CD4-positive, alpha-beta memory T cell (primary cell): ENCODE measurements at regions not wholly inside any gene's neighbourhood (a gene's known extent, or its start where the extent isn't known, plus 50 kb on each side); places are given as distances from the start of the nearest gene placed in this dataset.

Experiments used
- CTCF ChIA-PET: fragments of 350-600 bp; sonication (Branson Sonifier 250); formaldehyde crosslinking; loops from one replicate; lab custom pipeline; 2021; ENCODE audit warnings: inconsistent platforms; ENCODE audit not compliant: partially characterized antibody; lab: Charles Lee
- POLR2A ChIA-PET: fragments of 350-600 bp; sonication (Branson Sonifier 250); formaldehyde crosslinking; loops from one replicate; lab custom pipeline; 2021; ENCODE audit not compliant: partially characterized antibody; lab: Charles Lee
- DNase-seq, 5 donors: peaks; one replicate each; pipeline versions ENCODE4 v3.0.0 to v3.0.0-alpha.2; 2020 to 2022; ENCODE audit warnings: mixed read lengths in 1 of 5
- H3K27ac ChIP-seq: one replicate; pipeline ENCODE4 v1.7.0; 2013; ENCODE audit warnings: low read depth, low read length
- H3K27me3 ChIP-seq: 2 replicates; pipeline ENCODE4 v1.7.0; 2013; ENCODE audit warnings: mild to moderate bottlenecking, low read length, moderate library complexity; ENCODE audit not compliant: insufficient read depth
- H3K36me3 ChIP-seq: 2 replicates; pipeline ENCODE4 v1.7.0; 2013; ENCODE audit warnings: mild to moderate bottlenecking, low read length, moderate library complexity; ENCODE audit not compliant: insufficient read depth
- H3K4me1 ChIP-seq: 2 replicates; pipeline ENCODE4 v1.7.0; 2013; ENCODE audit warnings: mild to moderate bottlenecking, low read length, moderate library complexity; ENCODE audit not compliant: insufficient read depth
- H3K4me3 ChIP-seq, 2 donors: one replicate each; pipeline ENCODE4 v1.7.0; 2013; ENCODE audit warnings: low read length in 2 of 2, mild to moderate bottlenecking in 1 of 2
- H3K9me3 ChIP-seq, 2 donors: one replicate each; pipeline ENCODE4 v1.7.0; 2013; ENCODE audit warnings: low read length in 2 of 2, control low read depth in 1 of 2; ENCODE audit not compliant: control insufficient read depth in 1 of 2
- H3K27ac Mint-ChIP-seq, 7 donors: one replicate each; pipeline ENCODE4 v1.8.0; 2020 to 2021; ENCODE audit warnings: mixed read lengths in 7 of 7, mild to moderate bottlenecking in 6 of 7, inconsistent platforms in 3 of 7, moderate library complexity in 3 of 7
- H3K27me3 Mint-ChIP-seq, 2 donors: one replicate each; pipeline ENCODE4 v1.8.0; 2020 to 2021; ENCODE audit warnings: mixed read lengths in 2 of 2
- H3K36me3 Mint-ChIP-seq, 2 donors: one replicate each; pipeline ENCODE4 v1.8.0; 2020 to 2021; ENCODE audit warnings: mixed read lengths in 2 of 2, inconsistent platforms in 1 of 2, mild to moderate bottlenecking in 1 of 2
- H3K4me1 Mint-ChIP-seq, 4 donors: one replicate each; pipeline ENCODE4 v1.8.0; 2020 to 2021; ENCODE audit warnings: mixed read lengths in 4 of 4, mild to moderate bottlenecking in 1 of 4
- H3K4me3 Mint-ChIP-seq, 8 donors: one replicate each; pipeline ENCODE4 v1.8.0; 2020 to 2021; ENCODE audit warnings: mixed read lengths in 8 of 8, mild to moderate bottlenecking in 7 of 8, moderate library complexity in 6 of 8, inconsistent platforms in 3 of 8
- H3K9me3 Mint-ChIP-seq, 8 donors: one replicate each; pipeline ENCODE4 v1.8.0; 2020 to 2021; ENCODE audit warnings: mixed read lengths in 8 of 8, mild to moderate bottlenecking in 5 of 8, inconsistent platforms in 3 of 8, moderate library complexity in 1 of 8
- intact Hi-C: fragments of 100-400 bp; cut with micrococcal nuclease; formaldehyde crosslinking; loops from one replicate; pipeline ENCODE4 v1.15.1; 2023

DNA sequence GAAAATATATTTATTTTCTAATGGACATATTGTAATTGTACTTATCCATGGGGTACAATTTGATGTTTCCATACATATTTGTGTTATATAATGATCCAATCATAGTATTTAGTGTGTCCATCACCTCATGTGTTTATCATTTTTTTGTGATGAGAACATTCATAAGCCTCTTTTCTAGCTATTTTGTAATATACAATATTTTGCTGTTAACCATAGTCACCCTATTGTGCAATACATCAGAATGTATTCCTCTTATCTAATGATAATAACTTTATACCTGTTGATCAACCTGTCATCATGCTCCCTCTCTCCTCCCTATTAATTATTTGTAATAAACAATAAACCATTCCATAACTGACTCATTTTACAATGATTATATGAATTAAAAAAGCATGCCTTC is 93.2 kb downstream of the ISL1 start:
- no peaks in the 10 kb centered on the region for H3K36me3 ChIP-seq
- H3K27ac Mint-ChIP-seq, result no peak overlapping the region
- no peaks in the 10 kb centered on the region for H3K27me3 Mint-ChIP-seq
- no peaks in the 10 kb centered on the region for H3K27me3 ChIP-seq
- POLR2A ChIA-PET, result no interaction called here
- CTCF ChIA-PET, result no interaction called here
- intact Hi-C loops, result no loop called here
- no peaks in the 10 kb centered on the region for H3K4me1 Mint-ChIP-seq
- H3K36me3 Mint-ChIP-seq, result no peaks in the 10 kb centered on the region
- no peak overlapping the region for H3K27ac ChIP-seq
- no peak overlapping the region for H3K4me3 ChIP-seq
- peaks cover 0 to 4% (median 2%) of the 10 kb centered on the region in 8 donors for H3K9me3 Mint-ChIP-seq
- H3K4me1 ChIP-seq, result no peaks in the 10 kb centered on the region
- no peak for DNase-seq
- H3K4me3 Mint-ChIP-seq, result no peak overlapping the region
- no peaks in the 10 kb centered on the region for H3K9me3 ChIP-seq

DNA sequence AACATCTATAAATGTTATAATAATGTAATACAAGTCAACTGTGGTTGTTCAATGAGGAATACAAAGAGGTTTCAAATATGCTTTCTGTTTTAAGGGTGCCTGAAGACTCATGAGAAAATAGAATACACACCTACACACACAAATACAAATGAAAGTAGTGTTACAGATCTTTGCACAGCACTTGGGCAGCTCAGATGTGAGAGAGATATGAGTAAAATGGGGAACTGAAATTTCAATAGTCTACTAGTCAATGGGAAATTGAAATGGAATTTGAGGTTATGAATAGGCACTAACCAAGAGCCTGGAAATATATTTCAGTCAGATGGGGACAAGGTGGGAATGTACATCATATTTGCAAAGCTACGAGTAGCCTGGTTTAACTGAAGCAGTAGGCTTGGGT is 96.6 kb downstream of the ISL1 start:
- Mint-ChIP-seq H3K36me3 (no peaks in the 10 kb centered on the region), H3K4me3 (no peak overlapping the region), H3K4me1 (no peaks in the 10 kb centered on the region), H3K27me3 (no peaks in the 10 kb centered on the region), H3K27ac (no peak overlapping the region), H3K9me3 (peaks cover 2 to 19% (median 5%) of the 10 kb centered on the region in 8 donors)
- no peaks in the 10 kb centered on the region for H3K27me3 ChIP-seq
- DNase-seq, result no peak
- POLR2A ChIA-PET, result no interaction called here
- no peak overlapping the region for H3K27ac ChIP-seq
- CTCF ChIA-PET, result no interaction called here
- H3K4me1 ChIP-seq, result no peaks in the 10 kb centered on the region
- H3K36me3 ChIP-seq, result no peaks in the 10 kb centered on the region
- no peaks in the 10 kb centered on the region for H3K9me3 ChIP-seq
- intact Hi-C loops, result no loop called here
- H3K4me3 ChIP-seq, result no peak overlapping the region

DNA sequence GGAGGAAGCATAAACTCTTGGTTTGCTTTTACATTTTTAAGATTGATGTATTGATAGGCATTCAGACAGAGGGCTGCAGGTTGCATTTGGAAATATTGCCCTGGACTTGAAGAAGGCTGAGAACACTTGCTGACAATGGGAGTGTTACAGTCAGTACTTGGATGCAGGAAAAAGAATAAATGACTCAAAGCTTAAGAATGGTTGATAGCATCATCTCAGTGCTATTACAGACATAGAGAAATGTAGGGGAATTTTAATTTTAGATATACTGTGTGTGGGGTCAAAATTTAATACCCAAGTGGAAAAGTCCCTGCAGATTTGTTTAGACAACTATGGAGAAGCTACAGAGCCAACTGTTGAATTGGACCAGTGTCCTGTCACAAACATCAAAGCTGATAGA is 101.1 kb downstream of the ISL1 start:
- no peak overlapping the region for H3K4me3 ChIP-seq
- H3K9me3 ChIP-seq, result no peaks in the 10 kb centered on the region
- CTCF ChIA-PET, result no interaction called here
- Mint-ChIP-seq H3K4me1 (no peaks in the 10 kb centered on the region), H3K36me3 (no peaks in the 10 kb centered on the region), H3K27ac (no peak overlapping the region), H3K9me3 (peaks cover 0 to 17% (median 7%) of the 10 kb centered on the region in 8 donors), H3K27me3 (no peaks in the 10 kb centered on the region), H3K4me3 (no peak overlapping the region)
- intact Hi-C loops, result no loop called here
- no peaks in the 10 kb centered on the region for H3K4me1 ChIP-seq
- H3K27me3 ChIP-seq, result no peaks in the 10 kb centered on the region
- POLR2A ChIA-PET, result no interaction called here
- DNase-seq, result no peak
- H3K27ac ChIP-seq, result no peak overlapping the region
- H3K36me3 ChIP-seq, result no peaks in the 10 kb centered on the region

DNA sequence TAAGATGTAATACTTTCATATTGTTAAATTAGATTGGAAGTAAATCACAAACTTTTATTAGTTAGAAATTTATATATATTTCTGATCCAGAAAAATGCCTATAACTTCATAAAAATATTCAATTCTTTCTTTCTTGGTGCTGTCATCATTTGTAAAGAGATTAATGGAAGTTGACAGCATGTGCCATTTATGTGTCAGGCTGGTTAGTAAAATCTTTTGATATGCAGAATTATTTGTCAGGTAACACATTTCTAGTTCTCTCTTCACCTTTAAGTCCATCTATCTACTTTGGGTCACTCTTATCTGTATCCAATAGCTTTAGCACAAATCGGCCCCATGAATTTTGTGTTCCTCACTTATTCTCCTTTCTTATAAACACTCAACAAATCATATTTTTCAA is 102.9 kb downstream of the ISL1 start:
- intact Hi-C loops, result no loop called here
- Histone ChIP-seq H3K4me1 (no peaks in the 10 kb centered on the region), H3K36me3 (no peaks in the 10 kb centered on the region), H3K27ac (no peak overlapping the region), H3K4me3 (no peak overlapping the region), H3K9me3 (no peaks in the 10 kb centered on the region), H3K27me3 (no peaks in the 10 kb centered on the region)
- DNase-seq, result no peak
- Mint-ChIP-seq H3K9me3 (peaks cover 0 to 18% (median 7%) of the 10 kb centered on the region in 8 donors), H3K36me3 (no peaks in the 10 kb centered on the region), H3K27ac (no peak overlapping the region), H3K4me1 (no peaks in the 10 kb centered on the region), H3K27me3 (no peaks in the 10 kb centered on the region), H3K4me3 (no peak overlapping the region)
- ChIA-PET POLR2A (no interaction called here), CTCF (no interaction called here)

DNA sequence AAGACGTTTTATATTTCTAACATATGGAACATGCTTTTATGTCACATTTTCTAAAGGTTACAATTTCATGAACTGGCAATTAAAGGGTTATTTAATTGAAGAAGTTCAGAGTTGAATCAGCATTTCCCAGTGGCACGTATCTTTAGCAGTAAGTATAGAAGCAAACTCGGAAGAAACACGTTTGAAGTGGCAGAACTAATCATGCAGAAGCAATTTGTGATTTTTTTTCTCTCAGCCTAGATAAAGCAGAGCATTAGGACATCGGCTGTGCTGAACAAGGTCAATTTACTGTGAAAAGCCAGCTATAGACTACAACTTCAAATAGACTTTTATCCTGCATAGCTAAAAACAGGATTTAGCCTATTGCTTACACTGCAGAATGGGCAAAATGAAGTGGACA is 104.7 kb downstream of the ISL1 start:
- no peak overlapping the region for H3K4me3 Mint-ChIP-seq
- H3K27me3 ChIP-seq, result no peaks in the 10 kb centered on the region

DNA sequence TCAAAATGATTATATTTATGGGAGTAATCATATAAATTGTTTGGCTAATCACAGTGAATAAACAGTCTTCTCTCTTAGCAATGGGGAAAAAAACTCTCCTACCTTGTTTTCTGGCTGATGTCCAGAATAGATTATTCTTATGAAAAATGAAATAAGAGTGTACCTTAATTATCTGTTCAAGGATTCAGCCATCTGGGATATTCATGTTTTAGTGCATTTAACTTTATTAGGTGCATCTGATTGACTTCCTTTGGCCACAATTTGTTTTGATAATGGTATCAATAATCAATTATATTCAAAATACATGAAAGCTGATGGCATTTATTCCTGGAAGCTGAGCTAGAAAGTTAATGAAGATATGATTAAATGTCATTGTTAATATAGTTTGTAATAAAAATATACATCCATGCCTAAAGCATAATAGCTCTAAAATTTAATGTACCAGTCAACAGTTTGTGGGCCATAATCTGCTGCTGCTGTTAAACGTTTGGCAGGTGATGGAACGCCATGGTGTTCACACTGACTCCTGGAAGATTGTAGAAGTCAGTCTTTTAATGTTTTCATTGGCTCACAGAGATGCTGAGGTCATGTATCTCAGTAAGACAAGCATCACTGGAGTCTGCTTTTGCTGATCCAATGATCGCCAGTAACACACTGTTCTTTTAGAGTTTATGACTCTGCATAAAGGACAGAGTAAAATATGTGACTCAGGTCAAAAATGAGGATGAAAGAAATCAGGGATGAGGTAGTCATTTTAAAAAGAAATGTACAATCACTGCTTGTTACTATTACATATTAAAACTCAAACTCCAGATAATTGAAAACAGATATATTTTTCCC is 105.8 kb downstream of the ISL1 start:
- H3K27ac ChIP-seq, result no peak overlapping the region
- H3K4me1 ChIP-seq, result no peaks in the 10 kb centered on the region
- H3K4me3 ChIP-seq, result no peak overlapping the region
- H3K4me3 Mint-ChIP-seq, result no peak overlapping the region
- no peaks in the 10 kb centered on the region for H3K36me3 Mint-ChIP-seq
- peaks cover 0 to 9% (median 5%) of the 10 kb centered on the region in 8 donors for H3K9me3 Mint-ChIP-seq
- CTCF ChIA-PET, result no interaction called here
- H3K4me1 Mint-ChIP-seq, result no peaks in the 10 kb centered on the region
- intact Hi-C loops, result no loop called here
- H3K27me3 ChIP-seq, result no peaks in the 10 kb centered on the region
- H3K27me3 Mint-ChIP-seq, result no peaks in the 10 kb centered on the region
- no peaks in the 10 kb centered on the region for H3K9me3 ChIP-seq
- no peak overlapping the region for H3K27ac Mint-ChIP-seq
- no peak for DNase-seq
- no peaks in the 10 kb centered on the region for H3K36me3 ChIP-seq
- POLR2A ChIA-PET, result no interaction called here

More for the DNA sequence above, 104.7 kb downstream of the ISL1 start:
- Mint-ChIP-seq H3K36me3 (no peaks in the 10 kb centered on the region), H3K27ac (no peak overlapping the region), H3K9me3 (peaks cover 0 to 12% (median 5%) of the 10 kb centered on the region in 8 donors), H3K4me1 (no peaks in the 10 kb centered on the region), H3K27me3 (no peaks in the 10 kb centered on the region)
- H3K4me1 ChIP-seq, result no peaks in the 10 kb centered on the region
- no peak for DNase-seq
- H3K9me3 ChIP-seq, result no peaks in the 10 kb centered on the region
- no peaks in the 10 kb centered on the region for H3K36me3 ChIP-seq
- no peak overlapping the region for H3K27ac ChIP-seq
- ChIA-PET CTCF (no interaction called here), POLR2A (no interaction called here)
- H3K4me3 ChIP-seq, result no peak overlapping the region
- intact Hi-C loops, result no loop called here

DNA sequence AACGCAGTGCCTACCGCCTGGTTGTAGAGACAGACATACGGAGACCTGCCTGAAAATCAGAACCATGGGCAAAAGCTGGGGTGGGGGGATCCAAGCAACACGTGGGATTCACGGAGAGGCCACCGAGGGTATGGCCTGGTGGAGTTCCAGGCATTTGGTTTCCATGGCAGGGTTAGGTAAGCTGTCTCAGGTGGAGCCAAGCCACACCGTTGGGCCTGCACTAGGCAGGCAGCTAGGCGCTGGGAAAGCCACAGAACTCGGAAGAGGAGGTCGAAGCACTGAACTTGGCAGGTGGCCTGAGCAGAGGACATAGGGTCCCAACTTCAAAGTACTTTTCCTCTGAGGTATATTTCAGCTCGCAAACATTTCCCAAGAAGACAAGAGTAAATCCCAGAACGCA is 111.6 kb downstream of the ISL1 start:
- intact Hi-C loops, result no loop called here
- H3K4me3 Mint-ChIP-seq, result no peak overlapping the region
- CTCF ChIA-PET, result no interaction called here

More for the DNA sequence above, 111.6 kb downstream of the ISL1 start:
- H3K27ac ChIP-seq, result no peak overlapping the region
- no peaks in the 10 kb centered on the region for H3K4me1 ChIP-seq
- H3K36me3 ChIP-seq, result no peaks in the 10 kb centered on the region
- Mint-ChIP-seq H3K27me3 (no peaks in the 10 kb centered on the region), H3K9me3 (peaks cover 0 to 10% (median 4%) of the 10 kb centered on the region in 8 donors), H3K4me1 (no peaks in the 10 kb centered on the region), H3K36me3 (no peaks in the 10 kb centered on the region), H3K27ac (no peak overlapping the region)
- H3K27me3 ChIP-seq, result no peaks in the 10 kb centered on the region
- DNase-seq, result no peak
- no peak overlapping the region for H3K4me3 ChIP-seq
- POLR2A ChIA-PET, result no interaction called here
- H3K9me3 ChIP-seq, result no peaks in the 10 kb centered on the region
